ENCODE measurements at regions not wholly inside any gene's neighbourhood (a gene's known extent, or its start where the extent isn't known, plus 50 kb on each side); places are given as distances from the start of the nearest gene placed in this dataset.

DNA sequence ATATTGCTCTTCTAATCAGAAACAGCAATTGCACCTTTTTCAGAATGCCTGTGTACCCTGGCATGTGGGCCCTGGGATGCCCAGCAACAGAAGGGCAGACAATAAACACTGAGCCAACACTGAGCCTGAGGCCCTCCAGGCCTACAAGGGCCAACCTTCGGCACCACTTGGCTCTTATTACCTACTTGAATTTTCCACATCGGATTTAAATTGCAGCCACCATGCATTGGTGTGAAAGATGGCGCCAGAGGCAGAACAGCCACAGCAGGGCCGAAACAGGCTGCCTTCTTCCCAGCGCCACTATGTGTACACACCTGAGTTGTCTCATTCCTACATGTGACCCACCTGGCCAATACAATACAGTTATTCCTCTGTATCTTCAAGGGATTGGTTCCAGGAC lies 51.4 kb upstream of the EZH2 start:
- TF ChIP-seq, protein P1, sequence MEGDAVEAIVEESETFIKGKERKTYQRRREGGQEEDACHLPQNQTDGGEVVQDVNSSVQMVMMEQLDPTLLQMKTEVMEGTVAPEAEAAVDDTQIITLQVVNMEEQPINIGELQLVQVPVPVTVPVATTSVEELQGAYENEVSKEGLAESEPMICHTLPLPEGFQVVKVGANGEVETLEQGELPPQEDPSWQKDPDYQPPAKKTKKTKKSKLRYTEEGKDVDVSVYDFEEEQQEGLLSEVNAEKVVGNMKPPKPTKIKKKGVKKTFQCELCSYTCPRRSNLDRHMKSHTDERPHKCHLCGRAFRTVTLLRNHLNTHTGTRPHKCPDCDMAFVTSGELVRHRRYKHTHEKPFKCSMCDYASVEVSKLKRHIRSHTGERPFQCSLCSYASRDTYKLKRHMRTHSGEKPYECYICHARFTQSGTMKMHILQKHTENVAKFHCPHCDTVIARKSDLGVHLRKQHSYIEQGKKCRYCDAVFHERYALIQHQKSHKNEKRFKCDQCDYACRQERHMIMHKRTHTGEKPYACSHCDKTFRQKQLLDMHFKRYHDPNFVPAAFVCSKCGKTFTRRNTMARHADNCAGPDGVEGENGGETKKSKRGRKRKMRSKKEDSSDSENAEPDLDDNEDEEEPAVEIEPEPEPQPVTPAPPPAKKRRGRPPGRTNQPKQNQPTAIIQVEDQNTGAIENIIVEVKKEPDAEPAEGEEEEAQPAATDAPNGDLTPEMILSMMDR (IDR thresholded peaks at IDR 0.05; ENCODE audit: borderline replicate concordance, control extremely low read depth, extremely low read depth, insufficient read depth, missing control alignments) = no peak
- DNase-seq (ENCODE audit: low spot score) = no peak
- in situ Hi-C loops (cut with MboI; ENCODE audit: low sequenced_read_pairs, unreplicated experiment) = no loop called here
